B cell (primary cell): ENCODE measurements at regions not wholly inside any gene's neighbourhood (a gene's known extent, or its start where the extent isn't known, plus 50 kb on each side); places are given as distances from the start of the nearest gene placed in this dataset.

Experiments
- ATAC-seq: fragments of 200-7000 bp; cut with Tn5 transposase; one replicate; pipeline ENCODE4 v1.10.0; 2021; ENCODE audit warnings: low read depth, mild to moderate bottlenecking, moderate number of reproducible peaks, moderate library complexity
- CTCF ChIA-PET: fragments of 350-600 bp; sonication (Branson Sonifier 250); formaldehyde crosslinking; loops from one replicate; lab custom pipeline; 2021; ENCODE audit warnings: antibody characterized with exemption, inconsistent platforms; lab: Charles Lee
- POLR2A ChIA-PET: fragments of 350-600 bp; sonication (Branson Sonifier 250); formaldehyde crosslinking; loops from one replicate; lab custom pipeline; 2021; ENCODE audit warnings: antibody characterized with exemption; lab: Charles Lee
- DNase-seq: peaks from one replicate; pipeline ENCODE4 v3.0.0; 2013
- H2AFZ ChIP-seq: 2 replicates; pipeline ENCODE4 v1.6.1; 2012; ENCODE audit warnings: mild to moderate bottlenecking, low read depth, low read length; ENCODE audit not compliant: insufficient read depth, poor library complexity, severe bottlenecking
- H3K27ac ChIP-seq, 2 donors: 1 replicate in 1 of 2; 2 replicates in 1 of 2; pipeline ENCODE4 v1.5.1; 2012 to 2013; ENCODE audit warnings: low read length in 2 of 2, mild to moderate bottlenecking in 2 of 2, moderate library complexity in 1 of 2
- H3K27me3 ChIP-seq, 4 experiments: fragments of 200-600 bp in 1 of 4; sonication (generic) in 1 of 4; replicated peaks in 1 of 4; 1 replicate in 2 of 4; 2 replicates in 2 of 4; pipeline versions ENCODE4 v1.6.1 to v1.7.0; 2013 to 2016; ENCODE audit warnings: low read length in 3 of 4, mild to moderate bottlenecking in 2 of 4, mixed read lengths in 1 of 4, moderate library complexity in 1 of 4; ENCODE audit not compliant: insufficient read depth in 4 of 4, control insufficient read depth in 3 of 4; ENCODE audit errors: control extremely low read depth in 1 of 4
- H3K36me3 ChIP-seq, 2 experiments: replicated peaks in 1 of 2; 1 replicate in 1 of 2; 2 replicates in 1 of 2; pipeline versions ENCODE4 v1.6.1 to v1.7.1; 2013; ENCODE audit warnings: low read length in 1 of 2; ENCODE audit not compliant: insufficient read depth in 2 of 2, control insufficient read depth in 1 of 2; ENCODE audit errors: control extremely low read depth in 1 of 2, extremely low read depth in 1 of 2
- H3K4me1 ChIP-seq, 2 donors: fragments of 200-600 bp in 1 of 2; sonication (generic) in 1 of 2; 1 replicate in 1 of 2; 2 replicates in 1 of 2; pipeline versions ENCODE4 v1.5.1 to v1.6.1; 2013 to 2017; ENCODE audit warnings: low read length in 2 of 2; ENCODE audit not compliant: control insufficient read depth in 2 of 2, insufficient read depth in 2 of 2
- H3K4me2 ChIP-seq: replicated peaks from 2 replicates; pipeline ENCODE3; 2012; ENCODE audit warnings: mild to moderate bottlenecking, low read depth, low read length; ENCODE audit not compliant: poor library complexity, severe bottlenecking
- H3K4me3 ChIP-seq, 5 experiments: fragments of 200-600 bp in 1 of 5; sonication (generic) in 1 of 5; 1 replicate in 3 of 5; 2 replicates in 2 of 5; pipeline versions ENCODE4 v1.5.1 to v1.7.0; 2011 to 2016; ENCODE audit warnings: low read length in 4 of 5, mild to moderate bottlenecking in 4 of 5, low read depth in 2 of 5, control low read depth in 1 of 5, moderate library complexity in 1 of 5; ENCODE audit not compliant: insufficient read depth in 1 of 5; ENCODE audit errors: control extremely low read depth in 1 of 5, extremely low read depth in 1 of 5
- H3K79me2 ChIP-seq: fragments of 200-600 bp; sonication (generic); one replicate; pipeline ENCODE4 v1.6.0; 2016; ENCODE audit warnings: low read length; ENCODE audit not compliant: control insufficient read depth, insufficient read depth
- H3K9ac ChIP-seq: fragments of 200-600 bp; sonication (generic); 2 replicates; pipeline ENCODE4 v1.6.1; 2017; ENCODE audit warnings: mild to moderate bottlenecking, low read length, moderate library complexity
- H3K9me3 ChIP-seq, 3 donors: one replicate each; pipeline versions ENCODE4 v1.6.1 to v1.7.1; 2013; ENCODE audit warnings: low read length in 2 of 3; ENCODE audit not compliant: control insufficient read depth in 2 of 3, insufficient read depth in 1 of 3; ENCODE audit errors: control extremely low read depth in 1 of 3
- H4K20me1 ChIP-seq: 2 replicates; pipeline ENCODE4 v1.6.0; 2012; ENCODE audit warnings: mild to moderate bottlenecking, low read length; ENCODE audit not compliant: insufficient read depth, control insufficient read depth, poor library complexity, severe bottlenecking
- H3K27ac Mint-ChIP-seq: one replicate; pipeline ENCODE4 v1.8.0; 2021; ENCODE audit warnings: mixed read lengths
- H3K27me3 Mint-ChIP-seq: one replicate; pipeline ENCODE4 v1.8.0; 2021; ENCODE audit warnings: mixed read lengths
- H3K4me1 Mint-ChIP-seq: one replicate; pipeline ENCODE4 v1.8.0; 2021; ENCODE audit warnings: mixed read lengths
- H3K4me3 Mint-ChIP-seq: one replicate; pipeline ENCODE4 v1.8.0; 2021; ENCODE audit warnings: mixed read lengths
- H3K9me3 Mint-ChIP-seq: one replicate; pipeline ENCODE4 v1.8.0; 2022; ENCODE audit warnings: mixed read lengths; ENCODE audit not compliant: insufficient read depth
- CTCF ChIP-seq: fragments of 200-600 bp; IDR thresholded peaks from one replicate; pipeline ENCODE4 v1.8.0; 2022; ENCODE audit warnings: antibody characterized with exemption, mild to moderate bottlenecking
- EZH2 ChIP-seq: IDR thresholded peaks from 2 replicates; pipeline ENCODE4 v1.6.1; 2012; ENCODE audit warnings: borderline replicate concordance, low read depth, mild to moderate bottlenecking, moderate library complexity, low read length; ENCODE audit not compliant: insufficient read depth, poor library complexity, severe bottlenecking
- WGBS: methylation state at CpG from one replicate; pipeline ENCODE4 v1.1.5; 2013; ENCODE audit warnings: missing lambda C conversion rate; ENCODE audit not compliant: insufficient coverage; 5-methylcytosine and 5-hydroxymethylcytosine counted together
- intact Hi-C: fragments of 100-400 bp; cut with micrococcal nuclease; formaldehyde crosslinking; loops from one replicate; pipeline ENCODE4 v1.10.0; 2022

DNA sequence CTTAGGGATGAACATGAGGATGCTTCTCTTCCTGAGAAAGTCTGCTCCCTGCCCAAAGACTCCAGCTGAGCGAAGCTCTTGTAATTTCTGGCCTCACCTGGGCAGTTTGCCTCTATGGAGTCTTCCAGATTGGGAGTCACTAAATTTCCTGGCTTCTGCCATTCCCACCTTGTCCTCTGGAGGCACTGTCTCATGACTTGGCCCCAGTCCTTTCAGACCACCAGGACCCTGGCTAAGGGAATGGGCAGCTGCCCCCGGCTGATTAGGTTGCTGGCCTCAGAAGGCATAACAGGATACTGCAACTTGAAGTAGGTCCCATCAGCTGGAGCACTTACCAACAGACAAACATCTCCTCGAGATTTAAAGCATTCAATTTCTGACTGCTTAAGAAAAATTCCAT, 128.1 kb upstream of the SPON1 start:
- ATAC-seq (no peak), DNase-seq (no peak)
- ChIA-PET POLR2A (no interaction called here), CTCF (interaction anchor here (1.1 kb wide), 1 partner anchor 622 kb away, joined by 3 read pairs; no protein-coding TSS in a partner anchor)
- TF ChIP-seq CTCF (peak; percentile 31), EZH2 (no peak)
- H3K79me2 ChIP-seq = no peaks in the 10 kb centered on the region
- no peak overlapping the region for H3K9ac ChIP-seq
- no peak overlapping the region for H2AFZ ChIP-seq
- H3K4me1 ChIP-seq = no peaks in the 10 kb centered on the region
- H4K20me1 ChIP-seq = no peaks in the 10 kb centered on the region
- intact Hi-C loops = no loop called here
- Mint-ChIP-seq H3K27ac (no peak overlapping the region), H3K27me3 (peaks cover 25% of the 10 kb centered on the region), H3K4me3 (no peak overlapping the region), H3K9me3 (peaks cover 8% of the 10 kb centered on the region), H3K4me1 (no peaks in the 10 kb centered on the region)
- no peaks in the 10 kb centered on the region for H3K36me3 ChIP-seq
- peaks cover 0 to 7% (median 0%) of the 10 kb centered on the region in 4 experiments for H3K27me3 ChIP-seq
- 63% methylated on average over 2 of the region's 3 CpGs for WGBS
- H3K4me2 ChIP-seq = no peak overlapping the region
- H3K9me3 ChIP-seq = peaks cover 0 to 1% (median 1%) of the 10 kb centered on the region in 3 donors
- H3K4me3 ChIP-seq = no peak overlapping the region
- H3K27ac ChIP-seq = no peak overlapping the region

DNA sequence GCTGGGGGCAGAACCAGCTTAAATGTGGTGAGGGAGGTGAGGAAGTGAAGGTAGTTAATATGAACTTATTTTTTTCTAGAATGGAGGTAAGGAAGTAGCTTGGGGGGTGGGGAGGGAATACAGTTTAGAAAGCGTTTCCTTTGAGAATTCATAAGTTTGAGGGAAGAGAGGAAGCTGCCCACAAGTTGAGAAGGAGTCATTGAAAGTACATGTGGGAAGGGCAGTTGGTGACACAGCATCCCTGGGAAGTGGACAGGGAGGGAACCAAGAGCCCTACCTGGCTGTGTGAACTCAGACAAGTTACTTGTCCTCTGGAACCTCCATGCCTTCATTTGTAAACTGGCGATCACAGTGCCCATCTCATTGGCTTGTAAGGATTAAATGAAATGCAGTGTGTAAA, 125.9 kb upstream of the SPON1 start:
- WGBS = 85% methylated on average over 2 of the region's 2 CpGs
- intact Hi-C loops = no loop called here
- Histone ChIP-seq H3K36me3 (no peaks in the 10 kb centered on the region), H3K9me3 (no peaks in the 10 kb centered on the region), H3K27me3 (peaks cover 0 to 7% (median 0%) of the 10 kb centered on the region in 4 experiments), H3K9ac (no peak overlapping the region), H3K4me2 (no peak overlapping the region), H3K4me3 (no peak overlapping the region), H3K79me2 (no peaks in the 10 kb centered on the region), H4K20me1 (no peaks in the 10 kb centered on the region), H3K27ac (no peak overlapping the region), H2AFZ (no peak overlapping the region), H3K4me1 (no peaks in the 10 kb centered on the region)
- TF ChIP-seq EZH2 (no peak), CTCF (no peak)
- Mint-ChIP-seq H3K27me3 (peaks cover 19% of the 10 kb centered on the region), H3K9me3 (peaks cover 2% of the 10 kb centered on the region), H3K4me3 (no peak overlapping the region), H3K27ac (no peak overlapping the region), H3K4me1 (peaks cover 11% of the 10 kb centered on the region)
- CTCF ChIA-PET = no interaction called here
- ATAC-seq (no peak), DNase-seq (no peak)
- POLR2A ChIA-PET = no interaction called here
